Cerebellar nuclear complex (tissue), 1 donor: ENCODE measurements at regions not wholly inside any gene's neighbourhood (a gene's known extent, or its start where the extent isn't known, plus 50 kb on each side); places are given as distances from the start of the nearest gene placed in this dataset.
"Not testable (repeated sequence)": the region's sequence is repeated elsewhere in the genome, so short reads cannot be mapped to it uniquely, and the experiment has no call there.

Source experiments
- DNase-seq, 2 experiments: peaks; one replicate each; lab custom pipeline; 2025; lab: John Stamatoyannopoulos, UW

DNA sequence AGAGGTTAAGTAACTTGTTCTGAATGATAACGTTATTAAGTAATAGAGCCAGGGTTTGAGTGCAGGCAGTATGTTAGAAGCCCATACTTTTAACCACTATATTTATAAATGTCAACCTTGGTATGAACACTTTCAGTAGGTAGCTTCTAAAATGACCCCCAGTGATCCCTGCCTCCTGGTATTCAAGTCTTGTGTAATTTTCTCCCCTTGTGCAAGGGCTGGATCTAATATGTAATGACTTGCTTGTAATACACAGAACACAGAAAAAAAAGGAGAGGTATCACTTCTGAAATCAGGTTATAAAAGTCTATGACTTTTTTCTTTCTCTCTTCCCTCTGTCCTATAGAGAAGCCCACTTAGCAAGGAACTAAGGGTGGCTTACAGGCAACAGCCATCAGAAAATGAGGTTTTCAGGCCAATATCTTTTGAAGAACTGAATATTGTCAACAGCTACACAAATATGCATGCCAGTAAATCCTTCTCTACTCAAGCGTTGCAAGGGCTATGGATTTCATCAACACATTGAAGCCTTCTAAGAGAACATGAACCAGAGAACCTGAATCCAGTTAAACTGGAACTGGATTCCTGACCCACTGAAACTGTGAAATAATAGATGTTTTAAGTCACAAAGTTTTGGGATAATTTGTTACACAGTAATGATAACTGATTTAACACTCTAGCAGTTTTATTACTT lies 712.3 kb downstream of the METTL15 start:
- no peak for DNase-seq

GRCh38 chr11:28819741-28820140 lies 711.6 kb downstream of the METTL15 start:
- DNase-seq = no peak

DNA sequence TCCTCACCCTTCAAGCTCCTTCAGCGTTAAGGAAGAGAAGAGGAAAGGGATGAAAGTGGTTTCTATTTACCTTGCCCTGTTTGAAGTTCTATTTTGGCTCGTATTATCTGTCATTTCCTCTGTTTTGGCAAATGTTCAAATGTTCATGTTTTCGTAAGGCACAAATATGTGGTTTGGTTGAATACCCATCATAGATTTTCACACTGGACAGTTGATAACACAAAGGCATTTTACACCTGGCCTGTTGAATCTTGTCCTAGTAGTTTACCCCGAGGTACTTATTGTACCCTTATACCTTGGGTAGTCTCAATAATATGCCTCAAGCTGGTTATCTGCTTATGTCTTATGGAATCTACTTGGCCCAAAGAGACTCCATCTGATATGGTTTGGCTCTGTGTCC lies 706.9 kb downstream of the METTL15 start:
- DNase-seq = no peak

DNA sequence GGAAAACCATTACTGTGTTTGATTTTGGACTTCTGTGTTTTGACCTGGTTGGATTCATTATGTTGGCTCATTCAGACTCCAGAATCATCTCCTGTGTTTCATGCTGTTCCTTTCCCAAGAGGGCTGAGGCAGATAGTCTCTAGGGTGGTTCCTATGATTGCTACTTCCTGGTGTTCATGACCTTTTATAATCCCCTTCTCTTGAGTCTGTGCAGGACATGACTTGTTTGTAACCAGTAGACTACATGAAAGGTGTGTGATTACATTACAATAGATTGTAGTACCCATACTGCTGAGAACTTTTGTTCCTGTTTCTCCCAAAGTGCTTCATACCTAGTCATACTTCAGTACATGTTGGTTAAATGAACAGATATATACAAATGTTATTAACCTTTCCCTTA lies 700.6 kb downstream of the METTL15 start:
- DNase-seq = no peak

DNA sequence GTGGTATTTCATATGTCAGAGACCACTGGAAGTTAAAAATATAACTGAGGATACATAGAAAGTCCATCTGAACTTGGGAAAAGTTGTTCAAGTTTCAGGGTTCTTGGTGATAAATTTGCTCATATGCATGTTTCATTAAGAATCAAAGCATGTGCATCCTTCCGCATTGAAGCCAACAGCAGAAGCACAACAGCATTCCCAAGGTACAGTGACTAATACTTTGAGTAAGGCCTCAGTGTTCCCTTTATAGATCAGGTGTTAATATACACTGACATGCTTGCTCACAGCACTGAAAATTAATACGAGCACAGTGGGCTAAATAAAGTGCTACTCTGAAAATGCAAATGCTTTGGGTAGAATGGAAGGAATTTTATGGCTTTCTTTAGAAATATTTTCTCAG lies 691.1 kb downstream of the METTL15 start:
- no peak for DNase-seq

DNA sequence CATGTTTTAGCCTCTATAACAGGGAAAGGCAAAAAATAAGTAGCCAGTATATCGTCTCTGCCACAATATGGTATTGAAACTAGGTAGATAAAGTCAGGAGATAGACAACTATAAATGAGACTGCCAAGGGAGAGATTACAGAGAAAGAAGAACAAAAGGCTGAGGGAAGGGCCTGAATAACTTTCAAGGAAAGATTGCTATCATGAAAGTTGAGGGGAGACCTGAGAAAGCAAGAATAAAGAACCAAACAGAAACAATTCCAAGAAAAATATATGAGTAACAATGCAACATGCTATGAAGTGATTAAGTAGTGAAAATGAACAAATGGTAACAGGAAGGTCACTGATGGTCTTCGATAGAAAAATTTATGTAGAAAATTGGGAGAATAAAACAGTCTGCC lies 690.1 kb downstream of the METTL15 start:
- DNase-seq = no peak

DNA sequence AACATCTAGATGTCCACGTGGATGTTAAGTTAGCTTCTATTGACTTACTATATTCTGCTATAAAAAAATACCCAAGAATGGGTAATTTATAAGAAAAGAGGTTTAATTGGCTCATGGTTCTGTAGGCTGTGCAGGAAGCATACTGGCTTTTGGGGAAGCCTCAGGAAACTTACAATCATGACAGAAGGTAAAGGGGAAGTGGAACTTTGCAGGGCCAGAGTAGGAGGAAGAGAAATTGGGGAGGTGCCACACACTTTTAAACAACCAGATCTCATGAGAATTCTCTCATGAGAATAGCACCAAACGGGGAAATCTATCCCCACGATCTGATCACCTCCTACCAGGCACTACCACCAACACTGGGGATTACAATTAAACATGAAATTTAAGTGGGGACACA lies 689.3 kb downstream of the METTL15 start:
- no peak for DNase-seq

DNA sequence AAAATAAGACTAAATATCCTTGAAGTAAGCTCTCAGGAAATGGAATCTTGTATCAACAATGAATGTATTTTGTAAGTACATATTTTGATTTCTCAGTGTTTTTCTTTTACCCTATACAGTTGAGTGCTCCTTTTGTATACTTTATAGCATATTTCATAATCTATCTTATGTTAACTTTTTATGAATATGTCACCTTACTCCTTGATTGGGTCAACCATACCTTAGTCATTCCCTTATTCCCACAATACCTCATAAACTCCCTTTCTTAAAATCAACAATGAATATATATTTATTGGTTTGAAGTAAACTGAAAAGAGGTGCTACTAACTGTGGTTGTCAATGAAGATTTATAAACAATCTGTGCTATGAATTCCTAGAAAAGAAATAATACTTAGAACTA lies 686.2 kb downstream of the METTL15 start:
- no peak for DNase-seq

DNA sequence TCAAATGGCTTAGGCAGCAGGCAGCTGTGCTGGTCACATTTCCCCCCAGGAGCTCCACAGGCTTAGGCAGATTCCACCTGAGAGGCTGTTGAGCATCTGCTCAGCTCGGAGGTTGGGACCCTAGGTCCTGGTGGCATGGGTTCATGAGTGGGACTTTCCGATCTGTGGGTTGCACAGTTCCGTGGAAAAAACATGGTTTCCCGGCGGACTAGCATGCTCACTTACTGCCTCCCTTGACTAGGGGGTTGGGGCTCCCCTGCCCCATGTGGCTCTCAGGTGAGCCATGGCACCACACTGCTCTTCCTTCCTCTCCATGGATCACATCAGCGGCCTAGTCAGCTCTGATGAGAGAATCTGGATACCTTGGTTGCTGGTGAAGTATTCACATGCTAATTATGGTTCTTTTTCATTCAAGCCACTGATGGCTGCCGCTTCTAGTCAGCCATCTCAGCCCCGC lies 685.1 kb downstream of the METTL15 start:
- DNase-seq = no peak

GRCh38 chr11:28792856-28793255 lies 684.7 kb downstream of the METTL15 start:
- DNase-seq = no peak

GRCh38 chr11:28787897-28788296 lies 679.7 kb downstream of the METTL15 start:
- DNase-seq = not testable (repeated sequence)

DNA sequence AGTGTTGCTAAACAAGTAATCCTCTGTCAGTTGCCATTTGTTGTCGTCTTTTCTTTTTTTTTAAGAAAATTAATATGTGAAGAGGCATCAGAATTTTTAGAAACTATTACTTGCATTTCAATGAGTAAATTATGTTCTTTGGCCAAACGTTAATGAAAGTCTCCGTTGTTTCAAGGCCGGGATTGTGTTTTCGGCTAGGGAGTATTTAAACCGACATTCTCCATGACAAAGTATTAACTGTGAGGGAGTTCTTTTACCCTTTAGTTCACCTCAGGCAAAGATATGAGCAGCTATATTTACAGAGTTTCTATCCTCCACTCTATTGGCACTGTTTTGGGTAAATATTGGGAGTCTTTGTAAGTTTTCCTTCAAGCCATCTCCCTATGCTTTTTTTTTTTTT lies 668.9 kb downstream of the METTL15 start:
- DNase-seq = no peak

- DNase-seq = no peak
These were observed 665.4 kb downstream of the METTL15 start for GRCh38 chr11:28773606-28774005.

DNA sequence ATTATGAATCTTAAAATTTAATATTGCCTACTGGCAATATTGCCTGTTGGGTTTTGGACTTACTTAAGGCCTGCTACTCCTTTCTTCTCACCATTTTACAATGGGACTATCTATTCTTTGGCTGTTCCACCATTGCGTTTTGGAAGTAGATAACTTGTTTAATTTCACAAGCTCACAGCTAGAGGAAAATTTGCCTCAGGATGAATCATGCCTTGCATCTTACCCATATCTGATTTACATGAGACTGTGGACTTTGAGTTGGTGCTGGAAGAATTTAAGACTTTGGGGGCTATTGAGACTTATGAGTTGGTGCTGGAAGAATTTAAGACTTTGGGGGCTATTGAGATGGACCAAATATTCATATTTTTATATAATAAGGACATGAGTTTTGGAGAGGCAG lies 662.6 kb downstream of the METTL15 start:
- DNase-seq = no peak

GRCh38 chr11:28767574-28767973 lies 659.4 kb downstream of the METTL15 start:
- no peak for DNase-seq

DNA sequence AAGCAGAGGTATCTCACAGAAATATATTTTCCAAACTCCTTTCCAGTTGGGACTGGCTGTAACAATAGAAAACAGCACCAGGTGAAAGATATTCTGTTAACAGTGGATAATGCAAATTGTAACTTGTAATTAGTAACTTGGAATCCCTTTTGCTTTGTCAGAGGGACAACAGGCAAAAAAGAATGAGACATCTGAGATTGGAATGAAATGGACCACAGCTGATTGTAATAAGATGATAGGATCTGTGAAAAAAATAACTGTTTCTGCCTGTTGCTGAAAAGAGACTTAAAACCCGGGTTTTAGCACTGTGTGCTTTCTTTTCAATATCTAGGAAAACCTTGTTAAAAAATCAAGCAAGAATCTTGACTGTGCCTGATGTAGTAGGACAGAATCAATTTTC lies 655.7 kb downstream of the METTL15 start:
- no peak for DNase-seq

DNA sequence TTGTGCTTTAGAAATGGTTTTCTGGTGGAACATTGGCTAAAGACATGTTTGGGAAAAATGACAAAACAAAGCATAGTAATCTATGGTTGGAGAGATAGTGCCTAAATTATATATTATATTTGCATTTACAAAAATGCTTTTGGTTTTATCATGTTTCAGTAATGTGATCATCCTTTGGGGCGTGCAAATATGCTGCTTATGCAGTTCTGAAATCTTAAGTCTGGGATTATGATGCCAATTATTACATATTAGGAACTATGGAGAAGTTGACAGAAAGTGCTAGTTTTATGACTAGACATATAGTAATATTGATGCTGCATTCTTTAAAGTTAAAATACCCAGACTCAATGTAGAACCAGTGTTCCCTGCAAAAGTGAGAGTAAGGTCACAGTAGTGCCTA lies 655.0 kb downstream of the METTL15 start:
- DNase-seq = no peak

GRCh38 chr11:28760676-28761390 lies 652.6 kb downstream of the METTL15 start:
- no peak for DNase-seq

DNA sequence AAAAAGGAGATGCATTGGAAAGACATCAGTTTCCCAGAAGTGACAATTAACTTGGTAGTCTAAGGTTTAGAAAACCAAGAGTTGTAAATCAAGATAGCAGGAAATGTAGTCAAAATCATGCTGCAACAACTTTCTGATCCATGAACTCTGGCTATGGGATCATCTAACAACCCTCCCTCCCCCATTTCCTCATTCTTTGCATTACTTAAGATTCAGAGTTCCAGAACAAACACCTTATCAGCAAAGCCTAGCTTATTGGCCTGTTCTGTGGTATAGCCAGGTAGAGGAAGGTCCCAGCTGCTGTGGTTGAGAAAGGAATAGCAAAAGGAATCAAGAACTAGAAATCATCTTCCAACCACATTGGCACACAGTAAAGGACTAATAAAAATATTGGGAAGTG lies 651.1 kb downstream of the METTL15 start:
- DNase-seq = no peak

GRCh38 chr11:28757725-28758515 lies 649.7 kb downstream of the METTL15 start:
- no peak for DNase-seq

DNA sequence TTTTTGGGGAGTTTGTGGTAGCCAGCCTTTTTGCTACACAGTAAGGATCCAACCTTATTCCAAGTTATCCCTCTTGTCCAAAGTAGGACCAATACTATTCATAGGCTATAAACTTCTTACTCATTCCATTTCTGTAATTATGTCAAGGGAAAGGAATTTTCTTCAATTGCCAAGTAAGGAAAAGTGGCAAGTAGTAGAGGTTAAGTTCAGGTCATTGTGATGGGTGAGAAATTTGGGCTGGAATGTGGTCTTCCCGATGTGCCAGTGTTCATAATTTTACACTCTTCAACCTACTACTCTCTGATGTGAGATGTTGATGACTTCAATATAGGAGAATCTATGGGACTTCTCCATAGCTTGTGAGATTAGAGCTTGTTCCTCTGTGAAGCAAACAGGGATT lies 648.8 kb downstream of the METTL15 start:
- DNase-seq = no peak

DNA sequence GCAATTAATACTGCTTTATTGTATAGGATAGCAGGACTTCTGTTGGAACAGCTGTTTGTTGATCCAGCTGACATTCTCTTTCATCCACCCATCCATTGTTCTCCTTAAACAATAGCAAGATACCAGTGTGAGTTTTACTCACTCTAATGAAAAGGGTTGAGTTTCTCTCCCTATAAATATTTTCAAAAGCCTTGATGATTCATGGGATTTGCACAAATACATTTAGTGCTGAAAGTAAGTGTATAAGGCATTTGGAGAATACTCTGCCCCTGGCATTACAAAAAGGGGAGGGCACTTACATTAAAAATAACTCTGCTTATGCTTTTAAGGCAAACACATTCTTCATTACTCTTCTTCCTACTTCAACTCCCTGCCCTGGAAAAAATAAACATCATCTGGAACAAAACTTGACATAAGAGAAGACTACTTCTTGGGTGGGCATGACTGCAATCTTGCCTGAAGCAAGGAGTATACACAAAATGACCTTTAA lies 634.9 kb downstream of the METTL15 start:
- DNase-seq = no peak
